HEK293 (cell line): ENCODE measurements at regions not wholly inside any gene's neighbourhood (a gene's known extent, or its start where the extent isn't known, plus 50 kb on each side); places are given as distances from the start of the nearest gene placed in this dataset.

Experiments
- CTCF ChIP-seq: fragments of 450-650 bp; formaldehyde crosslinking; IDR thresholded peaks from 2 replicates; pipeline ENCODE4 v1.5.1; 2016; ENCODE audit warnings: missing biosample characterization, missing genetic modification characterization
- HOXD13 ChIP-seq: sonication (generic); formaldehyde crosslinking; IDR thresholded peaks from 2 replicates; pipeline ENCODE4 v1.8.0; 2022; ENCODE audit warnings: missing genetic modification reagents, borderline replicate concordance
- ZBTB10 ChIP-seq: fragments of 450-650 bp; formaldehyde crosslinking; IDR thresholded peaks from 2 replicates; pipeline ENCODE4 v1.5.1; 2016; ENCODE audit warnings: missing biosample characterization, missing genetic modification characterization
- ZNF366 ChIP-seq: fragments of 450-650 bp; formaldehyde crosslinking; conservative IDR thresholded peaks from 2 replicates; pipeline ENCODE4 v1.5.1; 2016; ENCODE audit warnings: missing biosample characterization, missing genetic modification characterization
- ZNF416 ChIP-seq: fragments of 450-650 bp; formaldehyde crosslinking; IDR thresholded peaks from 2 replicates; pipeline ENCODE4 v1.5.1; 2016; ENCODE audit warnings: missing biosample characterization, missing genetic modification characterization
- ZNF610 ChIP-seq: fragments of 450-650 bp; formaldehyde crosslinking; IDR thresholded peaks from 2 replicates; pipeline ENCODE4 v1.5.1; 2016; ENCODE audit warnings: missing biosample characterization, missing genetic modification characterization, borderline replicate concordance
- ZNF747 ChIP-seq: fragments of 450-650 bp; formaldehyde crosslinking; IDR thresholded peaks from 2 replicates; pipeline ENCODE4 v1.5.1; 2016; ENCODE audit warnings: missing biosample characterization, missing genetic modification characterization
- TF ChIP-seq, protein P1 (sequence below): fragments of 450-650 bp; formaldehyde crosslinking; IDR thresholded peaks from 2 replicates; pipeline ENCODE4; 2016; ENCODE audit warnings: missing biosample characterization, missing genetic modification characterization
- TF ChIP-seq, protein P2 (sequence below): fragments of 450-650 bp; formaldehyde crosslinking; IDR thresholded peaks from 2 replicates; pipeline ENCODE4 v1.5.1; 2016; ENCODE audit warnings: missing biosample characterization, missing genetic modification characterization

GRCh38 chr4:123580981-123581664, 184.5 kb downstream of the SPRY1 start:
- TF ChIP-seq ZNF747 (no peak), ZNF416 (tag by site-specific recombination) (no peak), ZNF610 (tag by site-specific recombination) (no peak), CTCF (tag by site-specific recombination) (no peak), ZNF366 (tag by site-specific recombination) (no peak), ZBTB10 (tag by site-specific recombination) (no peak), HOXD13 (CRISPR knock-in tag) (no peak)
- TF ChIP-seq, protein P1, sequence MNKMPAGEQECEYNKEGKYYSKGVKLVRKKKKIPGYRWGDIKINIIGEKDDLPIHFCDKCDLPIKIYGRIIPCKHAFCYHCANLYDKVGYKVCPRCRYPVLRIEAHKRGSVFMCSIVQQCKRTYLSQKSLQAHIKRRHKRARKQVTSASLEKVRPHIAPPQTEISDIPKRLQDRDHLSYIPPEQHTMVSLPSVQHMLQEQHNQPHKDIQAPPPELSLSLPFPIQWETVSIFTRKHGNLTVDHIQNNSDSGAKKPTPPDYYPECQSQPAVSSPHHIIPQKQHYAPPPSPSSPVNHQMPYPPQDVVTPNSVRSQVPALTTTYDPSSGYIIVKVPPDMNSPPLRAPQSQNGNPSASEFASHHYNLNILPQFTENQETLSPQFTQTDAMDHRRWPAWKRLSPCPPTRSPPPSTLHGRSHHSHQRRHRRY (tag by site-specific recombination): no peak
- TF ChIP-seq, protein P2, sequence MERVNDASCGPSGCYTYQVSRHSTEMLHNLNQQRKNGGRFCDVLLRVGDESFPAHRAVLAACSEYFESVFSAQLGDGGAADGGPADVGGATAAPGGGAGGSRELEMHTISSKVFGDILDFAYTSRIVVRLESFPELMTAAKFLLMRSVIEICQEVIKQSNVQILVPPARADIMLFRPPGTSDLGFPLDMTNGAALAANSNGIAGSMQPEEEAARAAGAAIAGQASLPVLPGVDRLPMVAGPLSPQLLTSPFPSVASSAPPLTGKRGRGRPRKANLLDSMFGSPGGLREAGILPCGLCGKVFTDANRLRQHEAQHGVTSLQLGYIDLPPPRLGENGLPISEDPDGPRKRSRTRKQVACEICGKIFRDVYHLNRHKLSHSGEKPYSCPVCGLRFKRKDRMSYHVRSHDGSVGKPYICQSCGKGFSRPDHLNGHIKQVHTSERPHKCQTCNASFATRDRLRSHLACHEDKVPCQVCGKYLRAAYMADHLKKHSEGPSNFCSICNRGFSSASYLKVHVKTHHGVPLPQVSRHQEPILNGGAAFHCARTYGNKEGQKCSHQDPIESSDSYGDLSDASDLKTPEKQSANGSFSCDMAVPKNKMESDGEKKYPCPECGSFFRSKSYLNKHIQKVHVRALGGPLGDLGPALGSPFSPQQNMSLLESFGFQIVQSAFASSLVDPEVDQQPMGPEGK (tag by site-specific recombination): no peak
